Endodermal cell (in vitro differentiated cells): ENCODE measurements at regions not wholly inside any gene's neighbourhood (a gene's known extent, or its start where the extent isn't known, plus 50 kb on each side); places are given as distances from the start of the nearest gene placed in this dataset.

Experiments
- DNase-seq: peaks from one replicate; pipeline ENCODE4 v3.0.0-alpha.2; 2017
- H3K27ac ChIP-seq: 2 replicates; pipeline ENCODE4 v1.5.1; 2013; ENCODE audit warnings: mild to moderate bottlenecking, low read depth, low read length, moderate library complexity
- H3K27me3 ChIP-seq: 2 replicates; pipeline ENCODE4 v1.6.1; 2013; ENCODE audit warnings: mild to moderate bottlenecking, low read length, moderate library complexity; ENCODE audit not compliant: insufficient read depth, control insufficient read depth, poor library complexity, severe bottlenecking
- H3K36me3 ChIP-seq: 2 replicates; pipeline ENCODE4 v1.7.0; 2013; ENCODE audit warnings: mild to moderate bottlenecking, low read length, moderate library complexity; ENCODE audit not compliant: control insufficient read depth, insufficient read depth
- H3K4me1 ChIP-seq: one replicate; pipeline ENCODE4 v1.7.0; 2013; ENCODE audit warnings: low read length; ENCODE audit not compliant: control insufficient read depth, insufficient read depth
- H3K4me3 ChIP-seq: 2 replicates; pipeline ENCODE4 v1.5.1; 2013; ENCODE audit warnings: mild to moderate bottlenecking, low read length, moderate library complexity
- H3K9ac ChIP-seq: 2 replicates; pipeline ENCODE4 v1.6.1; 2013; ENCODE audit warnings: mild to moderate bottlenecking, low read length, moderate library complexity; ENCODE audit not compliant: poor library complexity, severe bottlenecking; ENCODE audit errors: extremely low read depth
- H3K9me3 ChIP-seq: 2 replicates; pipeline ENCODE4 v1.6.1; 2013; ENCODE audit warnings: mild to moderate bottlenecking, low read length, moderate library complexity; ENCODE audit not compliant: control insufficient read depth
- H3K27ac Mint-ChIP-seq: 2 replicates; pipeline ENCODE4 v1.8.0; 2020; ENCODE audit warnings: mixed read lengths
- H3K27me3 Mint-ChIP-seq: 2 replicates; pipeline ENCODE4 v1.8.0; 2021; ENCODE audit warnings: mild to moderate bottlenecking, mixed read lengths; ENCODE audit not compliant: insufficient read depth
- H3K36me3 Mint-ChIP-seq: 2 replicates; pipeline ENCODE4 v1.8.0; 2020; ENCODE audit warnings: low read depth, mixed read lengths
- H3K4me1 Mint-ChIP-seq: 2 replicates; pipeline ENCODE4 v1.8.0; 2020; ENCODE audit warnings: mixed read lengths
- H3K4me3 Mint-ChIP-seq: 2 replicates; pipeline ENCODE4 v1.8.0; 2020; ENCODE audit warnings: mild to moderate bottlenecking, moderate library complexity, mixed read lengths
- H3K9me3 Mint-ChIP-seq: 2 replicates; pipeline ENCODE4 v1.8.0; 2020; ENCODE audit warnings: mild to moderate bottlenecking, mixed read lengths
- CTCF ChIP-seq: fragments of 200-600 bp; sonication (generic); conservative IDR thresholded peaks from 2 replicates; pipeline ENCODE4 v1.5.0; 2021; ENCODE audit warnings: antibody characterized with exemption, mild to moderate bottlenecking
- WGBS, 2 experiments: methylation state at CpG; one replicate each; pipeline versions ENCODE4 v1.1.5 to v1.1.7; 2013; ENCODE audit warnings: missing lambda C conversion rate in 2 of 2, mixed read lengths in 1 of 2; ENCODE audit not compliant: insufficient coverage in 1 of 2, insufficient read length in 1 of 2; 5-methylcytosine and 5-hydroxymethylcytosine counted together

DNA sequence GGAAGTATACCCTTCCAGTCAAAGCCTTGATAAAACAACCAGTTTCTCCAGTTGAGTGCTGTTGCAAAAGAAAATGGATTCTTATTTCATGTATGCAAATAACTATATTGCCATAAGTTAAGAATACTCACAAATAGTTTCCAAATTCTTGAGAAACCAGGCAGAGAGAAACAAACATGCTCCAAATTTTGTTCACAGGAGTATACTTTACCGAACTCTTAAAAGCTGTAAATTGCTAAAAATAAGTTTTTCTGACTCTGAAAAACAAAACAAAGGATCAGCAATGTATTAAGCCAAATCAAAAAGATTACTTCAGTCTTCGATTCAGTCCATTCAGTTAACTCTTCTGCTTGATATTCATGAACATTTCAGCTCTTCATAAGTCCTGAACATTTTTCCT, 646.5 kb downstream of the MCTP2 start:
- Histone ChIP-seq H3K4me1 (no peaks in the 10 kb centered on the region), H3K27ac (no peak overlapping the region), H3K27me3 (no peaks in the 10 kb centered on the region), H3K9ac (no peak overlapping the region), H3K36me3 (no peaks in the 10 kb centered on the region), H3K9me3 (peaks cover 32% of the 10 kb centered on the region), H3K4me3 (no peak overlapping the region)
- Mint-ChIP-seq H3K9me3 (peaks cover 26% of the 10 kb centered on the region), H3K27ac (no peak overlapping the region), H3K4me1 (no peaks in the 10 kb centered on the region), H3K27me3 (no peaks in the 10 kb centered on the region), H3K36me3 (peaks cover 2% of the 10 kb centered on the region), H3K4me3 (no peak overlapping the region)
- 91 to 92% methylated on average over 2 of the region's 2 CpGs for WGBS, 2 experiments
- DNase-seq = no peak
- no peak for TF ChIP-seq CTCF

DNA sequence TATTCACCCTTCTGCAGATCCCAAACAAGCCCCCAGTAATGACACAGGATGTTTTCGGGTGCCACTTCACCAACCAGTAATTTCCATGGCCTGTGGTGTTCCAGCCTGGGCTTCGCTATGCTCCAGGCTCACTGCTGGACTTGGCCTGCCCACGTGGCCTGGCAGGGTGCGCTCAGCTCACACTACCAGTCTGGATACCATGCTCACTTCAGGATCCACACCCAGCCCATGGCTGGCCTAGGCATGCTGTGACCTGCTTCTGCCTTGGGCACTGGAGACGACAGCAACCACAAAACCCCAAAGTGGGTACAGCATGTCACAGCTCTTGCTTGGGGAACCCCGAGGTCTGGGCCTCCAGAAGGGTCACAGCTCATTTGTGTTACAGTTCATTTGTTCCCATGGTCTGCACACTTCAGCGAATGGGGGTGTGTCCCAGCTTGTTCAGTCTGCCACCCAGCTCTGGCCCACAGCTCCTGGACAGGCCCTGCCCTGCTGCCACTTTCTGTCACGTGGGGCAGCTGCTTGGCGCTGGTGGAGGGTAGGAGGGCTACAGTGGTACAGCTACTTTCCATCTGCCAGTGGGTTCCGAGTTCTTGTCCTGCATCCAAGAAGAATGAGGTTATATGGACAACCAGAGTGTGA, 650.8 kb downstream of the MCTP2 start:
- no peak for TF ChIP-seq CTCF
- Histone ChIP-seq H3K9me3 (peaks cover 32% of the 10 kb centered on the region), H3K4me1 (no peaks in the 10 kb centered on the region), H3K27ac (no peak overlapping the region), H3K4me3 (no peak overlapping the region), H3K36me3 (no peaks in the 10 kb centered on the region), H3K9ac (no peak overlapping the region), H3K27me3 (no peaks in the 10 kb centered on the region)
- Mint-ChIP-seq H3K9me3 (peaks cover 35% of the 10 kb centered on the region), H3K27ac (no peak overlapping the region), H3K36me3 (peaks cover 2% of the 10 kb centered on the region), H3K4me3 (no peak overlapping the region), H3K27me3 (no peaks in the 10 kb centered on the region), H3K4me1 (no peaks in the 10 kb centered on the region)
- no peak for DNase-seq
- 88 to 97% methylated on average over 4 to 10 of the region's 10 CpGs for WGBS, 2 experiments

DNA sequence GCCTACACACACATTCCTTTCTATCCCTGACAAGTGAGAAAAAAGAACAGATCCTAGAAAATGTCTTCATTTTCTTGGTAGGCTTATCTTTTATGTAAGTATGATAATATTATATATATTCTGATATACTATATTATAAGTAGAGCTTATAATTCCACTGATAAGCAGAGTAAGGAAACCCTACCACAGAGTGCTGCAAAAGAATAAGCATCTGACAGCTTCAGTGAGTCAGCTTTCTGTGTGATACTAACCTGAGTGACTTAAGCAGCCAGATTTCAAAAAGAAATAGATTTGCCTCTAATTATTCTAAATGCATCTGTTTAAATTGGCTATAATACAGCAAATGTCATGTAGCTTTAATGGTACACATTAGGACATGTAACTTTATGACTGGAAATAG, 656.0 kb downstream of the MCTP2 start:
- DNase-seq = no peak
- no peak overlapping the region for H3K4me3 Mint-ChIP-seq
- no peak overlapping the region for H3K27ac Mint-ChIP-seq
- no peaks in the 10 kb centered on the region for H3K4me1 Mint-ChIP-seq
- Histone ChIP-seq H3K9me3 (peaks cover 7% of the 10 kb centered on the region), H3K27me3 (no peaks in the 10 kb centered on the region), H3K4me3 (no peak overlapping the region), H3K36me3 (no peaks in the 10 kb centered on the region), H3K4me1 (no peaks in the 10 kb centered on the region), H3K27ac (no peak overlapping the region), H3K9ac (no peak overlapping the region)
- no peaks in the 10 kb centered on the region for H3K27me3 Mint-ChIP-seq
- TF ChIP-seq CTCF = no peak
- H3K36me3 Mint-ChIP-seq = no peaks in the 10 kb centered on the region
- peaks cover 20% of the 10 kb centered on the region for H3K9me3 Mint-ChIP-seq
